Vagina (tissue), 2 donors: ENCODE measurements at regions not wholly inside any gene's neighbourhood (a gene's known extent, or its start where the extent isn't known, plus 50 kb on each side); places are given as distances from the start of the nearest gene placed in this dataset.
"Not testable (repeated sequence)": the region's sequence is repeated elsewhere in the genome, so short reads cannot be mapped to it uniquely, and the experiment has no call there.

Source experiments
- DNase-seq, 2 donors: peaks; one replicate each; pipeline ENCODE4 v3.0.0-alpha.2; 2017; ENCODE audit errors: extremely low spot score in 2 of 2
- H3K27ac ChIP-seq: fragments of 200-600 bp; sonication (generic); one replicate; pipeline ENCODE4 v1.5.1; 2019
- H3K27me3 ChIP-seq: fragments of 200-600 bp; sonication (generic); one replicate; pipeline ENCODE4 v1.5.1; 2019
- H3K36me3 ChIP-seq, 2 donors: fragments of 200-600 bp; sonication (generic); one replicate each; pipeline ENCODE4 v1.5.1; 2017 to 2019
- H3K4me1 ChIP-seq: fragments of 200-600 bp; sonication (generic); one replicate; pipeline ENCODE4 v1.5.1; 2019
- H3K4me3 ChIP-seq, 2 donors: fragments of 200-600 bp; sonication (generic); 1 replicate in 1 of 2; 2 replicates in 1 of 2; pipeline ENCODE4 v1.5.1; 2016 to 2019
- H3K9me3 ChIP-seq: fragments of 200-600 bp; sonication (generic); one replicate; pipeline ENCODE4 v1.5.1; 2019
- CTCF ChIP-seq, 3 experiments: fragments of 450-650 bp in 2 of 3; fragments of 200-600 bp in 1 of 3; sonication (generic) in 1 of 3; IDR thresholded peaks; one replicate each; pipeline ENCODE4 v1.5.1; 2017 to 2019; ENCODE audit warnings: antibody characterized with exemption in 3 of 3, mild to moderate bottlenecking in 2 of 3, moderate library complexity in 2 of 3
- POLR2A ChIP-seq, 2 donors: fragments of 450-650 bp; IDR thresholded peaks; one replicate each; pipeline ENCODE4 v1.6.1; 2017; ENCODE audit warnings: antibody characterized with exemption in 2 of 2, mild to moderate bottlenecking in 2 of 2, moderate library complexity in 2 of 2
- POLR2AphosphoS5 ChIP-seq, 2 donors: sonication (generic); formaldehyde crosslinking; IDR thresholded peaks; one replicate each; pipeline ENCODE4 v1.9.0; 2017; ENCODE audit warnings: antibody characterized with exemption in 2 of 2, mild to moderate bottlenecking in 2 of 2, low read depth in 1 of 2; ENCODE audit not compliant: insufficient read depth in 1 of 2
- intact Hi-C: fragments of 100-400 bp; cut with DNase I; formaldehyde crosslinking; loops from one replicate; pipeline ENCODE4 v1.15.1; 2023

- Histone ChIP-seq H3K4me3 (no peak overlapping the region), H3K4me1 (no peaks in the 10 kb centered on the region), H3K36me3 (no peaks in the 10 kb centered on the region), H3K27ac (no peak overlapping the region), H3K9me3 (no peaks in the 10 kb centered on the region), H3K27me3 (no peaks in the 10 kb centered on the region)
- no peak for TF ChIP-seq POLR2AphosphoS5 (IDR thresholded peaks at IDR 0.05; ENCODE audit: insufficient read depth in 1 of 2, low read depth in 1 of 2)
- no peak for TF ChIP-seq CTCF (IDR thresholded peaks at IDR 0.05)
- TF ChIP-seq POLR2A (IDR thresholded peaks at IDR 0.05) = no peak
- intact Hi-C loops = no loop called here
- DNase-seq = no peak
Observed at GRCh38 chr7:68892236-68892635, 706.0 kb upstream of the AUTS2 start.

GRCh38 chr7:68893411-68893810 lies 704.9 kb upstream of the AUTS2 start:
- Histone ChIP-seq H3K27ac (no peak overlapping the region), H3K27me3 (no peaks in the 10 kb centered on the region), H3K4me1 (no peaks in the 10 kb centered on the region), H3K4me3 (no peak overlapping the region), H3K36me3 (no peaks in the 10 kb centered on the region), H3K9me3 (no peaks in the 10 kb centered on the region)
- no peak for DNase-seq
- TF ChIP-seq POLR2AphosphoS5 (IDR thresholded peaks at IDR 0.05; ENCODE audit: insufficient read depth in 1 of 2, low read depth in 1 of 2) (no peak), CTCF (IDR thresholded peaks at IDR 0.05) (no peak), POLR2A (IDR thresholded peaks at IDR 0.05) (no peak)
- intact Hi-C loops = no loop called here

- H3K27ac ChIP-seq, H3K36me3 ChIP-seq, intact Hi-C loops, DNase-seq, H3K4me3 ChIP-seq, H3K9me3 ChIP-seq, H3K27me3 ChIP-seq, H3K4me1 ChIP-seq: not testable (repeated sequence)
Observed at GRCh38 chr7:68899156-68899555, 699.1 kb upstream of the AUTS2 start.

DNA sequence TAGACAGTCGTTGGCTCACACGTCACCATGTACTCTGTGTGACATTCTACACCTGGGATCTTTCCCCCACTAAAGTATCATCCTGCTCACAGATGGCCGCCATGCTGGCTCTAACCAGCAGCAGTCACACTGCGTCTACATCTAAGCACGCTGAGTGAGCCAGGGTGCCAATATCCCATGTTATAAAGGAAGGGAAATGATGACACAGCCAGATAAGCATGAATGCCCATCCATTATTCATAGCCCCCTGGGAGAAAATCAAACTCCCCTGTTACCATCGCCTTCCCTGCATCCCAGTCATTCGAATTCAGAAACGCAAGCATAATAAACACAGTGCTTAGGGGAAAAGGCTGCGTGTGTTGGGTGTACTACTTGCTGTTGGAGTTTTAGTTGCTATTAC lies 698.2 kb upstream of the AUTS2 start:
- H3K27me3 ChIP-seq = no peaks in the 10 kb centered on the region
- DNase-seq = no peak
- H3K4me3 ChIP-seq = no peak overlapping the region
- no peak overlapping the region for H3K27ac ChIP-seq
- H3K36me3 ChIP-seq = no peaks in the 10 kb centered on the region
- intact Hi-C loops = no loop called here
- H3K4me1 ChIP-seq = no peaks in the 10 kb centered on the region
- H3K9me3 ChIP-seq = no peaks in the 10 kb centered on the region
- TF ChIP-seq POLR2A (IDR thresholded peaks at IDR 0.05) = no peak
- TF ChIP-seq POLR2AphosphoS5 (IDR thresholded peaks at IDR 0.05; ENCODE audit: insufficient read depth in 1 of 2, low read depth in 1 of 2) = no peak
- TF ChIP-seq CTCF (IDR thresholded peaks at IDR 0.05) = no peak

GRCh38 chr7:68904630-68905029 lies 693.6 kb upstream of the AUTS2 start:
- Histone ChIP-seq H3K36me3 (no peaks in the 10 kb centered on the region), H3K4me1 (no peaks in the 10 kb centered on the region), H3K27ac (no peak overlapping the region), H3K4me3 (no peak overlapping the region), H3K9me3 (no peaks in the 10 kb centered on the region), H3K27me3 (no peaks in the 10 kb centered on the region)
- intact Hi-C loops = no loop called here
- DNase-seq = no peak
- TF ChIP-seq CTCF (IDR thresholded peaks at IDR 0.05) (no peak), POLR2AphosphoS5 (IDR thresholded peaks at IDR 0.05; ENCODE audit: insufficient read depth in 1 of 2, low read depth in 1 of 2) (no peak), POLR2A (IDR thresholded peaks at IDR 0.05) (no peak)

GRCh38 chr7:68911754-68912153 lies 686.5 kb upstream of the AUTS2 start:
- intact Hi-C loops = no loop called here
- no peaks in the 10 kb centered on the region for H3K36me3 ChIP-seq
- H3K4me3 ChIP-seq = no peak overlapping the region
- DNase-seq = no peak
- no peaks in the 10 kb centered on the region for H3K4me1 ChIP-seq
- TF ChIP-seq POLR2A (IDR thresholded peaks at IDR 0.05) = no peak
- no peak for TF ChIP-seq POLR2AphosphoS5 (IDR thresholded peaks at IDR 0.05; ENCODE audit: insufficient read depth in 1 of 2, low read depth in 1 of 2)
- no peak for TF ChIP-seq CTCF (IDR thresholded peaks at IDR 0.05)
- peaks cover 5% of the 10 kb centered on the region for H3K9me3 ChIP-seq
- no peaks in the 10 kb centered on the region for H3K27me3 ChIP-seq
- no peak overlapping the region for H3K27ac ChIP-seq
